ENCODE measurements at regions not wholly inside any gene's neighbourhood (a gene's known extent, or its start where the extent isn't known, plus 50 kb on each side); places are given as distances from the start of the nearest gene placed in this dataset.

GRCh38 chr6:91697010-91697695, 1110.3 kb upstream of the MAP3K7 start:
- no peak for DNase-seq (ENCODE audit: low spot score)

GRCh38 chr6:91695221-91695620, 1108.3 kb upstream of the MAP3K7 start:
- DNase-seq (ENCODE audit: low spot score), result no peak

- no peak for DNase-seq (ENCODE audit: low spot score)
Measured at GRCh38 chr6:91694016-91694654, 1107.3 kb upstream of the MAP3K7 start.

- DNase-seq (ENCODE audit: low spot score), result no peak
Measured at GRCh38 chr6:91691449-91691848, 1104.6 kb upstream of the MAP3K7 start.

GRCh38 chr6:91683240-91683639, 1096.4 kb upstream of the MAP3K7 start:
- DNase-seq (ENCODE audit: low spot score), result no peak

GRCh38 chr6:91681296-91681695, 1094.4 kb upstream of the MAP3K7 start:
- no peak for DNase-seq (ENCODE audit: low spot score)

GRCh38 chr6:91678679-91679446, 1092.0 kb upstream of the MAP3K7 start:
- no peak for DNase-seq (ENCODE audit: low spot score)

- DNase-seq (ENCODE audit: low spot score), result no peak
Measured at GRCh38 chr6:91672201-91672600, 1085.3 kb upstream of the MAP3K7 start.

GRCh38 chr6:91669871-91670268, 1083.0 kb upstream of the MAP3K7 start:
- DNase-seq (ENCODE audit: low spot score), result no peak

- no peak for DNase-seq (ENCODE audit: low spot score)
Measured at GRCh38 chr6:91669154-91669870, 1082.4 kb upstream of the MAP3K7 start.

GRCh38 chr6:91667596-91667995, 1080.7 kb upstream of the MAP3K7 start:
- DNase-seq (ENCODE audit: low spot score), result no peak

GRCh38 chr6:91664327-91664959, 1077.6 kb upstream of the MAP3K7 start:
- no peak for DNase-seq (ENCODE audit: low spot score)

- DNase-seq (ENCODE audit: low spot score), result no peak
Measured at GRCh38 chr6:91660893-91661292, 1074.0 kb upstream of the MAP3K7 start.

- no peak for DNase-seq (ENCODE audit: low spot score)
Measured at GRCh38 chr6:91659891-91660290, 1073.0 kb upstream of the MAP3K7 start.

- no peak for DNase-seq (ENCODE audit: low spot score)
Measured at GRCh38 chr6:91654793-91655192, 1067.9 kb upstream of the MAP3K7 start.

GRCh38 chr6:91654357-91654756, 1067.5 kb upstream of the MAP3K7 start:
- no peak for DNase-seq (ENCODE audit: low spot score)

GRCh38 chr6:91653895-91654294, 1067.0 kb upstream of the MAP3K7 start:
- no peak for DNase-seq (ENCODE audit: low spot score)

- DNase-seq (ENCODE audit: low spot score), result no peak
Measured at GRCh38 chr6:91653076-91653723, 1066.3 kb upstream of the MAP3K7 start.

- DNase-seq (ENCODE audit: low spot score), result no peak
Measured at GRCh38 chr6:91646649-91647048, 1059.8 kb upstream of the MAP3K7 start.

GRCh38 chr6:91645811-91646210, 1058.9 kb upstream of the MAP3K7 start:
- DNase-seq (ENCODE audit: low spot score), result no peak

- DNase-seq (ENCODE audit: low spot score), result no peak
Measured at GRCh38 chr6:91637217-91637616, 1050.3 kb upstream of the MAP3K7 start.

GRCh38 chr6:91634791-91635190, 1047.9 kb upstream of the MAP3K7 start:
- no peak for DNase-seq (ENCODE audit: low spot score)

Data from CD4-positive, alpha-beta T cell treated with Interleukin-2 at 100 ng/mL for 4 hours (primary cell).